OCI-LY1 (cell line): ENCODE measurements at regions not wholly inside any gene's neighbourhood (a gene's known extent, or its start where the extent isn't known, plus 50 kb on each side); places are given as distances from the start of the nearest gene placed in this dataset.

ENCODE experiments used
- H2AFZ ChIP-seq: fragments of 200-600 bp; sonication (generic), shearing (Covaris generic); 2 replicates; pipeline ENCODE4 v1.6.0; 2014; ENCODE audit warnings: antibody characterized with exemption, mild to moderate bottlenecking, low read length
- H3F3A ChIP-seq: fragments of 200-600 bp; sonication (generic), shearing (Covaris generic); 2 replicates; pipeline ENCODE4 v1.6.0; 2014; ENCODE audit warnings: mild to moderate bottlenecking, antibody characterized with exemption, low read length, moderate library complexity; ENCODE audit not compliant: insufficient read depth
- H3K27ac ChIP-seq: fragments of 200-600 bp; sonication (generic); 2 replicates; pipeline ENCODE4 v1.5.1; 2014; ENCODE audit warnings: low read length, mixed run types, mild to moderate bottlenecking, low read depth; ENCODE audit not compliant: poor library complexity, severe bottlenecking
- H3K27me3 ChIP-seq: fragments of 200-600 bp; sonication (generic); 2 replicates; pipeline ENCODE4 v1.6.0; 2014; ENCODE audit warnings: antibody characterized with exemption, mild to moderate bottlenecking, low read length, moderate library complexity; ENCODE audit not compliant: insufficient read depth
- H3K36me3 ChIP-seq: fragments of 200-600 bp; sonication (generic); 2 replicates; pipeline ENCODE4 v1.6.1; 2014; ENCODE audit warnings: mild to moderate bottlenecking, antibody characterized with exemption, low read length, moderate library complexity, mixed read lengths; ENCODE audit not compliant: insufficient read depth
- H3K4me1 ChIP-seq: fragments of 200-600 bp; sonication (generic); 2 replicates; pipeline ENCODE4 v1.5.1; 2014; ENCODE audit warnings: mild to moderate bottlenecking, low read length, moderate library complexity; ENCODE audit not compliant: insufficient read depth, severe bottlenecking
- H3K4me2 ChIP-seq: fragments of 200-600 bp; sonication (generic), shearing (Covaris generic); 2 replicates; pipeline ENCODE4 v1.6.1; 2014; ENCODE audit warnings: low read length
- H3K4me3 ChIP-seq: fragments of 200-600 bp; sonication (generic); 2 replicates; pipeline ENCODE4 v1.5.1; 2014; ENCODE audit warnings: low read length, low read depth, mild to moderate bottlenecking, mixed read lengths; ENCODE audit not compliant: poor library complexity, severe bottlenecking
- H3K79me2 ChIP-seq: fragments of 200-600 bp; shearing (Covaris generic); 2 replicates; pipeline ENCODE4 v1.6.1; 2016; ENCODE audit warnings: mixed run types, low read length, mixed read lengths; ENCODE audit not compliant: insufficient read depth
- H3K9ac ChIP-seq: fragments of 200-600 bp; sonication (generic), shearing (Covaris generic); 2 replicates; pipeline ENCODE4 v1.6.1; 2014; ENCODE audit warnings: mild to moderate bottlenecking, low read length, mixed read lengths
- H3K9me2 ChIP-seq: fragments of 200-600 bp; sonication (generic), shearing (Covaris generic); 2 replicates; pipeline ENCODE4 v1.6.1; 2014; ENCODE audit warnings: low read depth, mild to moderate bottlenecking, low read length, mixed read lengths
- H3K9me3 ChIP-seq: fragments of 200-600 bp; shearing (Covaris generic); 2 replicates; pipeline ENCODE4 v1.6.1; 2014; ENCODE audit warnings: low read length, mixed read lengths
- H4K20me1 ChIP-seq: fragments of 200-600 bp; sonication (generic), shearing (Covaris generic); 2 replicates; pipeline ENCODE4 v1.6.0; 2016; ENCODE audit warnings: mild to moderate bottlenecking, low read length; ENCODE audit not compliant: insufficient read depth
- EZH2 ChIP-seq: fragments of 200-600 bp; sonication (generic), shearing (Covaris generic); IDR thresholded peaks from 2 replicates; pipeline ENCODE4 v1.8.0; 2017; ENCODE audit warnings: borderline replicate concordance, mixed run types, mild to moderate bottlenecking, antibody characterized with exemption, low read length, moderate library complexity, mixed read lengths
- TF ChIP-seq, protein P1 (sequence below): fragments of 200-600 bp; sonication (generic), shearing (Covaris generic); IDR thresholded peaks from 2 replicates; pipeline ENCODE4 v1.5.1; 2017; ENCODE audit warnings: mild to moderate bottlenecking, antibody characterized with exemption, low read length, moderate library complexity, mixed read lengths

DNA sequence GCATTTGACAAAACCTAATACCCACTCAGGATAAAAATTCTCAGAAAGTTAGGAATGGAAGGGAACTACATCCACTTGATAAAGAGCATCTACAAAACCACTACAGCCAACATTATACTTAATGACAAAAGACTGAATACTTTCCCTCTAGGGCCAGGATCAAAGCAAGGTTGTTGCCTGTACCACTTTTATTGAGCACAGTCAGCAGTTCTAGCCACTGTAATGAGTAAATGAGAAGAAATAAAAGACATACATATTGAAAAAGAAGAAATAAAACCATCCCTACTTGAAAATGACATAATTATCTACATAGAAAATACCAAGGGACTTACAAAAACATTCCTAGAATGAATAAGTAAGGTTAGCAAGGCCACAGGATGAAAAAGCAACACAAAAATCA is 194.8 kb upstream of the ZNF507 start:
- H2AFZ ChIP-seq: no peak overlapping the region
- no peaks in the 10 kb centered on the region for H3K36me3 ChIP-seq
- no peaks in the 10 kb centered on the region for H4K20me1 ChIP-seq
- H3K4me2 ChIP-seq: no peak overlapping the region
- H3K9ac ChIP-seq: no peak overlapping the region
- no peak overlapping the region for H3K27ac ChIP-seq
- no peaks in the 10 kb centered on the region for H3K9me3 ChIP-seq
- no peaks in the 10 kb centered on the region for H3K79me2 ChIP-seq
- TF ChIP-seq, protein P1, sequence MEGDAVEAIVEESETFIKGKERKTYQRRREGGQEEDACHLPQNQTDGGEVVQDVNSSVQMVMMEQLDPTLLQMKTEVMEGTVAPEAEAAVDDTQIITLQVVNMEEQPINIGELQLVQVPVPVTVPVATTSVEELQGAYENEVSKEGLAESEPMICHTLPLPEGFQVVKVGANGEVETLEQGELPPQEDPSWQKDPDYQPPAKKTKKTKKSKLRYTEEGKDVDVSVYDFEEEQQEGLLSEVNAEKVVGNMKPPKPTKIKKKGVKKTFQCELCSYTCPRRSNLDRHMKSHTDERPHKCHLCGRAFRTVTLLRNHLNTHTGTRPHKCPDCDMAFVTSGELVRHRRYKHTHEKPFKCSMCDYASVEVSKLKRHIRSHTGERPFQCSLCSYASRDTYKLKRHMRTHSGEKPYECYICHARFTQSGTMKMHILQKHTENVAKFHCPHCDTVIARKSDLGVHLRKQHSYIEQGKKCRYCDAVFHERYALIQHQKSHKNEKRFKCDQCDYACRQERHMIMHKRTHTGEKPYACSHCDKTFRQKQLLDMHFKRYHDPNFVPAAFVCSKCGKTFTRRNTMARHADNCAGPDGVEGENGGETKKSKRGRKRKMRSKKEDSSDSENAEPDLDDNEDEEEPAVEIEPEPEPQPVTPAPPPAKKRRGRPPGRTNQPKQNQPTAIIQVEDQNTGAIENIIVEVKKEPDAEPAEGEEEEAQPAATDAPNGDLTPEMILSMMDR: no peak
- no peak for TF ChIP-seq EZH2
- no peaks in the 10 kb centered on the region for H3F3A ChIP-seq
- no peaks in the 10 kb centered on the region for H3K9me2 ChIP-seq
- H3K4me1 ChIP-seq: no peaks in the 10 kb centered on the region
- H3K4me3 ChIP-seq: no peak overlapping the region
- no peaks in the 10 kb centered on the region for H3K27me3 ChIP-seq

DNA sequence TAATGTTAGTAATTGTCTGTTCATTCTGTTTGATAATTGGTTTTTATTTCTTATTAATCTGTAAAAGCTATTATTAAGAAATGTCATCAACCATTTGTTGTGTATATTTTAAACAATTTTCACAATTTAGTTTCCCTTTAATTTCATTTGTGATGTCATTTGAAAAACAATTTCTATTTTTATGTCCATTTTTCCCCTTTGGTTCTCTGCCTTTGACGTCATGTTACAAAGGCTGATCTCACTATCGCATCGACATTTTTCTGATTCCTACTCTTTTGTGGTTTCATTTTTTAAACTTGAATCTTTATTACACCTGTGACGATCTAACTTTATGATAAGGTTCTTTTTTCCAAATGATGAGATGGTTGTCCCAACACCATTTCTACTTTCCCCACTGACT is 191.0 kb upstream of the ZNF507 start:
- Histone ChIP-seq H3F3A (no peaks in the 10 kb centered on the region), H2AFZ (no peak overlapping the region), H3K27me3 (no peaks in the 10 kb centered on the region), H3K4me2 (no peak overlapping the region), H3K27ac (no peak overlapping the region), H3K36me3 (no peaks in the 10 kb centered on the region), H3K9me3 (no peaks in the 10 kb centered on the region), H3K4me1 (no peaks in the 10 kb centered on the region), H4K20me1 (no peaks in the 10 kb centered on the region), H3K9ac (no peak overlapping the region), H3K9me2 (no peaks in the 10 kb centered on the region), H3K4me3 (no peak overlapping the region), H3K79me2 (no peaks in the 10 kb centered on the region)
- no peak for TF ChIP-seq EZH2
- TF ChIP-seq, protein P1: no peak

DNA sequence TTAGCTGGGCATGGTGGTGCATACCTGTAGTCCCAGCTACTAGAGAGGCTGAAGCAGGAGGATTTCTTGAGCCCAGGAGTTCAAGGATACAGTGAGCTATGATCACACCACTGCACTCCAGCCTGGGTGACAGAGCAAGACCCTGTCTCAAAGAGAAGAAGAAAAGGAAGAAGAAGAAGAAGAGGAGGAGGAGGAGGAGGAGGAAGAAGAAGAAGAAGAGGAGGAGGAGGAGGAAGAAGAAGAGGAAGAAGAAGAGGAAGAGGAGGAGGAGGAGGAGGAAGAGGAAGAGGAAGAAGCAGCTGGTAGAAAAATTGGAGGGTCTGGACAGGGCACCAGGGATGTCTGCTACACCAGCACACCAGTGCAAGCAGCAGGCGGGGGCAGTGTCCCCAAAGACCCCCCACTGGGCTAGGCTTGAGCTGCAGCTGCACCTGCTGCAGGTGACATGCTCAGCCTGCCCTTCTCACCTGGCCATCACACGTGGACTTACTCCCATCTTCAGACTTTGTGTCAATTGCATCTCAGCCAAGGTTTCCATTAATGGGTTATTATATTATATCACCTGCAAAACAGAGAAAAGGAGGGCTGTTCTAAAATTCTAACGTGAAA is 180.9 kb upstream of the ZNF507 start:
- Histone ChIP-seq H3K27me3 (no peaks in the 10 kb centered on the region), H3K36me3 (no peaks in the 10 kb centered on the region)
- TF ChIP-seq, protein P1: no peak
- no peak for TF ChIP-seq EZH2

More for the DNA sequence above, 180.9 kb upstream of the ZNF507 start:
- Histone ChIP-seq H3K27ac (no peak overlapping the region), H3K4me3 (no peak overlapping the region), H3K9me3 (no peaks in the 10 kb centered on the region), H3K4me2 (no peak overlapping the region), H4K20me1 (no peaks in the 10 kb centered on the region), H3F3A (no peaks in the 10 kb centered on the region), H2AFZ (no peak overlapping the region), H3K9ac (no peak overlapping the region), H3K4me1 (no peaks in the 10 kb centered on the region), H3K79me2 (no peaks in the 10 kb centered on the region), H3K9me2 (no peaks in the 10 kb centered on the region)
